HEK293 (cell line): ENCODE measurements at regions not wholly inside any gene's neighbourhood (a gene's known extent, or its start where the extent isn't known, plus 50 kb on each side); places are given as distances from the start of the nearest gene placed in this dataset.

Experiments
- SP2 ChIP-seq: fragments of 450-650 bp; formaldehyde crosslinking; IDR thresholded peaks from 2 replicates; pipeline ENCODE4 v1.5.1; 2016; ENCODE audit warnings: missing biosample characterization, missing genetic modification characterization
- SP3 ChIP-seq: fragments of 450-650 bp; formaldehyde crosslinking; IDR thresholded peaks from 2 replicates; pipeline ENCODE4 v1.5.1; 2016; ENCODE audit warnings: missing biosample characterization, missing genetic modification characterization
- TCF7L2 ChIP-seq: IDR thresholded peaks from 2 replicates; pipeline ENCODE4 v1.6.1; 2011; ENCODE audit warnings: low read depth, mild to moderate bottlenecking, inconsistent platforms, low read length, moderate library complexity, borderline replicate concordance
- YY1 ChIP-seq: fragments of 450-650 bp; formaldehyde crosslinking; IDR thresholded peaks from 2 replicates; pipeline ENCODE4 v1.5.1; 2018; ENCODE audit warnings: missing biosample characterization, missing genetic modification characterization
- ZNF114 ChIP-seq: fragments of 450-650 bp; formaldehyde crosslinking; IDR thresholded peaks from 2 replicates; pipeline ENCODE4 v1.5.0; 2017; ENCODE audit warnings: missing biosample characterization, missing genetic modification characterization
- ZNF121 ChIP-seq: fragments of 450-650 bp; formaldehyde crosslinking; IDR thresholded peaks from 2 replicates; pipeline ENCODE4 v1.5.1; 2016; ENCODE audit warnings: missing biosample characterization, missing genetic modification characterization
- ZNF133 ChIP-seq: fragments of 450-650 bp; formaldehyde crosslinking; IDR thresholded peaks from 2 replicates; pipeline ENCODE4 v1.5.1; 2016; ENCODE audit warnings: missing biosample characterization, missing genetic modification characterization
- ZNF239 ChIP-seq: fragments of 450-650 bp; formaldehyde crosslinking; IDR thresholded peaks from 2 replicates; pipeline ENCODE4 v1.5.1; 2016; ENCODE audit warnings: missing biosample characterization, missing genetic modification characterization
- ZNF274 ChIP-seq, 2 experiments: fragments of 200-500 bp in 1 of 2; fragments of 450-650 bp in 1 of 2; sonication (Bioruptor generic) in 1 of 2; formaldehyde crosslinking in 1 of 2; IDR thresholded peaks; 2 replicates each; pipeline versions ENCODE4 v1.5.1 to v1.6.1; 2014 to 2016; ENCODE audit warnings: borderline replicate concordance in 1 of 2, inconsistent platforms in 1 of 2, low read length in 1 of 2, missing biosample characterization in 1 of 2, missing genetic modification characterization in 1 of 2
- ZNF302 ChIP-seq: fragments of 450-650 bp; formaldehyde crosslinking; IDR thresholded peaks from 2 replicates; pipeline ENCODE4 v1.5.1; 2016; ENCODE audit warnings: missing biosample characterization, missing genetic modification characterization, low read depth
- ZNF514 ChIP-seq: fragments of 450-650 bp; formaldehyde crosslinking; IDR thresholded peaks from 2 replicates; pipeline ENCODE4 v1.5.1; 2016; ENCODE audit warnings: missing biosample characterization, missing genetic modification characterization
- ZNF785 ChIP-seq: fragments of 450-650 bp; formaldehyde crosslinking; IDR thresholded peaks from 2 replicates; pipeline ENCODE4 v1.5.1; 2016; ENCODE audit warnings: missing biosample characterization, missing genetic modification characterization
- TF ChIP-seq, protein P1 (sequence below): fragments of 450-650 bp; formaldehyde crosslinking; IDR thresholded peaks from 2 replicates; pipeline ENCODE4 v1.5.1; 2016; ENCODE audit warnings: missing biosample characterization, missing genetic modification characterization
- TF ChIP-seq, protein P2 (sequence below): fragments of 450-650 bp; formaldehyde crosslinking; IDR thresholded peaks from 2 replicates; pipeline ENCODE4 v1.5.1; 2016; ENCODE audit warnings: missing biosample characterization, missing genetic modification characterization

- no peak for TF ChIP-seq ZNF114
- no peak for TF ChIP-seq ZNF133 (tag by site-specific recombination)
- TF ChIP-seq TCF7L2: no peak
- no peak for TF ChIP-seq ZNF514
- TF ChIP-seq, protein P1, sequence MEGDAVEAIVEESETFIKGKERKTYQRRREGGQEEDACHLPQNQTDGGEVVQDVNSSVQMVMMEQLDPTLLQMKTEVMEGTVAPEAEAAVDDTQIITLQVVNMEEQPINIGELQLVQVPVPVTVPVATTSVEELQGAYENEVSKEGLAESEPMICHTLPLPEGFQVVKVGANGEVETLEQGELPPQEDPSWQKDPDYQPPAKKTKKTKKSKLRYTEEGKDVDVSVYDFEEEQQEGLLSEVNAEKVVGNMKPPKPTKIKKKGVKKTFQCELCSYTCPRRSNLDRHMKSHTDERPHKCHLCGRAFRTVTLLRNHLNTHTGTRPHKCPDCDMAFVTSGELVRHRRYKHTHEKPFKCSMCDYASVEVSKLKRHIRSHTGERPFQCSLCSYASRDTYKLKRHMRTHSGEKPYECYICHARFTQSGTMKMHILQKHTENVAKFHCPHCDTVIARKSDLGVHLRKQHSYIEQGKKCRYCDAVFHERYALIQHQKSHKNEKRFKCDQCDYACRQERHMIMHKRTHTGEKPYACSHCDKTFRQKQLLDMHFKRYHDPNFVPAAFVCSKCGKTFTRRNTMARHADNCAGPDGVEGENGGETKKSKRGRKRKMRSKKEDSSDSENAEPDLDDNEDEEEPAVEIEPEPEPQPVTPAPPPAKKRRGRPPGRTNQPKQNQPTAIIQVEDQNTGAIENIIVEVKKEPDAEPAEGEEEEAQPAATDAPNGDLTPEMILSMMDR (tag by site-specific recombination): no peak
- no peak for TF ChIP-seq ZNF121 (tag by site-specific recombination)
- TF ChIP-seq, protein P2, sequence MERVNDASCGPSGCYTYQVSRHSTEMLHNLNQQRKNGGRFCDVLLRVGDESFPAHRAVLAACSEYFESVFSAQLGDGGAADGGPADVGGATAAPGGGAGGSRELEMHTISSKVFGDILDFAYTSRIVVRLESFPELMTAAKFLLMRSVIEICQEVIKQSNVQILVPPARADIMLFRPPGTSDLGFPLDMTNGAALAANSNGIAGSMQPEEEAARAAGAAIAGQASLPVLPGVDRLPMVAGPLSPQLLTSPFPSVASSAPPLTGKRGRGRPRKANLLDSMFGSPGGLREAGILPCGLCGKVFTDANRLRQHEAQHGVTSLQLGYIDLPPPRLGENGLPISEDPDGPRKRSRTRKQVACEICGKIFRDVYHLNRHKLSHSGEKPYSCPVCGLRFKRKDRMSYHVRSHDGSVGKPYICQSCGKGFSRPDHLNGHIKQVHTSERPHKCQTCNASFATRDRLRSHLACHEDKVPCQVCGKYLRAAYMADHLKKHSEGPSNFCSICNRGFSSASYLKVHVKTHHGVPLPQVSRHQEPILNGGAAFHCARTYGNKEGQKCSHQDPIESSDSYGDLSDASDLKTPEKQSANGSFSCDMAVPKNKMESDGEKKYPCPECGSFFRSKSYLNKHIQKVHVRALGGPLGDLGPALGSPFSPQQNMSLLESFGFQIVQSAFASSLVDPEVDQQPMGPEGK (tag by site-specific recombination): no peak
- TF ChIP-seq YY1 (tag by site-specific recombination): no peak
- TF ChIP-seq ZNF274 (IDR thresholded peaks at IDR 0.05; ENCODE audit: low read length): no peak
- TF ChIP-seq ZNF274 (tag by site-specific recombination; IDR thresholded peaks at IDR 0.05; ENCODE audit: borderline replicate concordance): no peak
- no peak for TF ChIP-seq ZNF785
- no peak for TF ChIP-seq SP2
- no peak for TF ChIP-seq ZNF302 (tag by site-specific recombination)
- no peak for TF ChIP-seq SP3 (tag by site-specific recombination)
- no peak for TF ChIP-seq ZNF239
Measured at GRCh38 chr10:53091574-53091973, 319.0 kb upstream of the MBL2 start.
